ENCODE measurements at regions not wholly inside any gene's neighbourhood (a gene's known extent, or its start where the extent isn't known, plus 50 kb on each side); places are given as distances from the start of the nearest gene placed in this dataset.

DNA sequence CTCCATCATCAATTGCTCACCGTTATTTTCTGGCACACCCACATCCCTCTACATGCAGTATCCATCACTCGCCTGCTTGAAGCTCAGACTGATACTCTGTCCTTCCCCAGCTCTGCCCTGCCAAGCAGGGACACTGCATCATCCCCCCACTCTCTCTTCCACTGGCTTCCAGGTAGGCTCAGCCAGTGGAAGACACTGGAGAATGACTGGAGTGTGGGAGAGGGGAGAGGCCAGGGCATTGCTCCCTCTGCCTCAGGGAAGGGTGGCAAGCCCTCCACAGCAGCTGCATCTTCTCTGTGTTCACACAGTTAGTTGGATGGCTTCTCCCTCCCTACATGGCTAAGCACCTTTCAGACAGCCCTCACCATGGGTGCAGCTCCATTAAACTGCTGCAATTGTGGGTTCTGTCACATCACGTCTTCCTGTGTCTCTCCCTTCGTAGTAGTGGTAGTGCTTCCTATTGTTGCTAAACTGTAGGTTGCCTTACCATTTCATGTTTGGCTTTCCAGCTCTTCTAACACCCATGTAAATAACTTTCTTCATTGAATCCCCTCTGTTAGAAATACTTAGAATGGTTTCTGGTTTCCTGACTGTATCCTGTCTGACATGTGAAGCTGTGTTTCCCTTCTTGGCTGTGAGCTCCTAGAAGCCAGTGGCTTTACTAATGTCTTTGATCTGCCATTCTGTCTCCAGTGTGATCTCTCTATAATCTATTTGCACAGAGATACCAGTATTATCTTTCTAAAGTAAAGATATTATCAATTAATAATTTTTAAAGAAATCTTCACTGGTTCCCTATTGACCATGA lies 483.7 kb upstream of the LRRN3 start:
- no peak for DNase-seq

DNA sequence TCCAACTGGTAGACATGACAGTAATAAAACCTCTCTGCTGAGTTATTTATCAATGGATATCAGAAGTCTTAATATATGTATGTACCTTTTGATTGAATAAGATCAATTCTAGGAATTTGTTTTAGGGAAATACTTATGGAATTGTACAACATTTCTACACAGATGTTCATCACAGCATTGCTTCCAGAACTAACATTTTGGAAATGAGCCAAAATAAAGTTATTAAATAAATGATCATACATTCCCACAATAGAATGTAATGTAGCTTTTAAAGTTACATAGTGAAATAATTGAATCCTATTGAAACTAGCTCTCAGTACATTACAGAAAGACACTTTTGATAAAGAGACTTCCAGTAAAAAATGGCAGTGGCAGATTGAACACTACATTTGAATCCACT lies 481.6 kb upstream of the LRRN3 start:
- DNase-seq: no peak

DNA sequence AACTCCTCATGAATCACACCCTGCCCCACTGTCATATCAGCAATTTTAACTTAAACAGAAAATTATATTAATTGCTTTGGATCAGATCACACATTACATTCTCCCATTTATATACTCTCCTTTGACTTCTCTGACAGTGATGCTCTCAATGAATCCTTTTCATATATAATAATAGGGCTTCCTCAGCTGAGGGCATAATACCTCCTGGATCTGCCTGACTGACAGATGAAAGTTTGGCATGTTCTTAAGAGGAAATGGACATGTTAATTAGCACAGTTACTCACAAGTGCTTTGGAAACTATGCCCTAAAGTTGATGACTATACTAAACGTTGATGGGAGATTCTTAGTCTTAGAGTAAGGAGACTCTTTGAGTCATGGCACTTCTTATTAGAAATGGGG lies 478.2 kb upstream of the LRRN3 start:
- DNase-seq: no peak

All from CD4-positive, alpha-beta T cell treated with Interleukin-6 for 4 hours (primary cell).